ENCODE measurements at regions not wholly inside any gene's neighbourhood (a gene's known extent, or its start where the extent isn't known, plus 50 kb on each side); places are given as distances from the start of the nearest gene placed in this dataset.

GRCh38 chr9:107809871-107810460, 320.4 kb upstream of the KLF4 start:
- no peaks in the 10 kb centered on the region for H3K9me3 ChIP-seq (ENCODE audit: control insufficient read depth, insufficient read depth, low read length)
- H3K4me1 ChIP-seq (ENCODE audit: control insufficient read depth, insufficient read depth, low read length), result no peaks in the 10 kb centered on the region
- H3K4me3 ChIP-seq (ENCODE audit: low read depth, low read length), result no peak overlapping the region
- no peaks in the 10 kb centered on the region for H3K36me3 ChIP-seq (ENCODE audit: control insufficient read depth, insufficient read depth, low read length)
- H3K27me3 ChIP-seq (ENCODE audit: control insufficient read depth, insufficient read depth, low read length), result no peaks in the 10 kb centered on the region
- no peak overlapping the region for H3K27ac ChIP-seq (ENCODE audit: low read depth, low read length)
- no peak overlapping the region for H3K9ac ChIP-seq (ENCODE audit: low read depth, low read length)

- no peaks in the 10 kb centered on the region for H3K9me3 ChIP-seq (ENCODE audit: control insufficient read depth, insufficient read depth, low read length)
- no peaks in the 10 kb centered on the region for H3K4me1 ChIP-seq (ENCODE audit: control insufficient read depth, insufficient read depth, low read length)
- H3K27me3 ChIP-seq (ENCODE audit: control insufficient read depth, insufficient read depth, low read length), result no peaks in the 10 kb centered on the region
- H3K9ac ChIP-seq (ENCODE audit: low read depth, low read length), result no peak overlapping the region
- no peaks in the 10 kb centered on the region for H3K36me3 ChIP-seq (ENCODE audit: control insufficient read depth, insufficient read depth, low read length)
- no peak overlapping the region for H3K4me3 ChIP-seq (ENCODE audit: low read depth, low read length)
- no peak overlapping the region for H3K27ac ChIP-seq (ENCODE audit: low read depth, low read length)
These were observed 317.6 kb upstream of the KLF4 start for GRCh38 chr9:107807183-107807582.

DNA sequence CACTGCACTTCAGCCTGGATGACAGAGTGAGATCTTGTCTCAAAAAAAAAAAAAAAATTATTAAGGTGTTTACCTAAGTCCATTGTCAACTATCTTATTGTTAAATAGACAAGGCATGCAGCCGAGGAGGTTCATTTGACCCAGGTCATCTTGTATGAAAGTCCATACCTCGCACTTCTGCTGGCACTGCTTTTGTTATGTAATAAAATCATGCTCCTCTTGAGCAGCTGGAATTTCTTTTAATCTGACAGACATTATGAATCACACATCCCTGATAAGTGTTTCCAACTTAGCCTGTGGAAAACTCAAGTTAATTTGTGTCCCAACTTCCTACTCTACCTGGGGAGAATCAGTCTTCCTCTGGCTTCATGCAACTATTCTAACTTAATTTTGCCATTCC, 315.6 kb upstream of the KLF4 start:
- Histone ChIP-seq H3K4me1 (ENCODE audit: control insufficient read depth, insufficient read depth, low read length) (no peaks in the 10 kb centered on the region), H3K27ac (ENCODE audit: low read depth, low read length) (no peak overlapping the region), H3K36me3 (ENCODE audit: control insufficient read depth, insufficient read depth, low read length) (no peaks in the 10 kb centered on the region), H3K27me3 (ENCODE audit: control insufficient read depth, insufficient read depth, low read length) (no peaks in the 10 kb centered on the region), H3K9ac (ENCODE audit: low read depth, low read length) (no peak overlapping the region), H3K9me3 (ENCODE audit: control insufficient read depth, insufficient read depth, low read length) (no peaks in the 10 kb centered on the region), H3K4me3 (ENCODE audit: low read depth, low read length) (no peak overlapping the region)

DNA sequence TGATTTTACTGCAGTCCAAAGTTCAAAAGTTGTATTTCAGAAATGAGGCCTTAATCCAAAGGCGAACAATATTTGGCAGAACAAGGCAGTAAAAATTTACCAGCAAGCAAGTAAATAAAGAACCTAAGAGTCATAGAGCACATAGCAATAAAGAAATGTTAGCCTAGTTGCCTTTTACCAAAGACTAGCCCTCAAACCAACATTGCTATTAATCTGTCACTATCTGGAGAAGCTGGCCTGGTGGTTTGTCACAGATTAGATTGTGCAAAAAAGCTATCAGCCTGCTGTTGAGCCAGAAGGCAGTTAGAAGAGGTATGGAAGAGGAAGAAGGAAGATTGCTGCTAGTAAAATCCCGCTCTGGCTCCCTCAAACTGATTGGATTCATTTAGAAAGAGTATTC, 304.7 kb upstream of the KLF4 start:
- Histone ChIP-seq H3K27ac (ENCODE audit: low read depth, low read length) (no peak overlapping the region), H3K36me3 (ENCODE audit: control insufficient read depth, insufficient read depth, low read length) (no peaks in the 10 kb centered on the region), H3K4me3 (ENCODE audit: low read depth, low read length) (no peak overlapping the region)

DNA sequence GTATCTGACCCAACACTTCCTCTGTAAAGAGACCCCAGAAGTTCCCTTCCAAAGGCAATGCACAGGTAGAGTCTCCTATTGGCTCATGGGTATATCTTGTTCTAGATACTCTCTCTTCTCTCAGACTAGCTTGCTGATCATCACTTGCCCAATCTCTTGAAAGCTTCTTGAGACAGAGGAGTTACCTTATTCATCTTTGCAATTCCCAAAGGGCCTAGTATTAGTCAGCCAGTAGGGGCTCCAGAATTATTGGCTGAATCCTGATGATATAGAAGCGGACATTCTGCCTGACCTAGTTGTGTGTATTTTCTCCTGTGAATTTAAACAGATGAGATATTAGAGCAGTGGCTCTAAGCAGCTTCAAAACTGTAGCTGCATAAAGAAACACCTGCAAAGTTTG, 304.0 kb upstream of the KLF4 start:
- Histone ChIP-seq H3K36me3 (ENCODE audit: control insufficient read depth, insufficient read depth, low read length) (no peaks in the 10 kb centered on the region), H3K27me3 (ENCODE audit: control insufficient read depth, insufficient read depth, low read length) (no peaks in the 10 kb centered on the region), H3K9ac (ENCODE audit: low read depth, low read length) (no peak overlapping the region), H3K4me1 (ENCODE audit: control insufficient read depth, insufficient read depth, low read length) (no peaks in the 10 kb centered on the region), H3K27ac (ENCODE audit: low read depth, low read length) (no peak overlapping the region), H3K9me3 (ENCODE audit: control insufficient read depth, insufficient read depth, low read length) (no peaks in the 10 kb centered on the region), H3K4me3 (ENCODE audit: low read depth, low read length) (no peak overlapping the region)

More for the DNA sequence above, 304.7 kb upstream of the KLF4 start:
- H3K9me3 ChIP-seq (ENCODE audit: control insufficient read depth, insufficient read depth, low read length), result no peaks in the 10 kb centered on the region
- no peak overlapping the region for H3K9ac ChIP-seq (ENCODE audit: low read depth, low read length)
- H3K4me1 ChIP-seq (ENCODE audit: control insufficient read depth, insufficient read depth, low read length), result no peaks in the 10 kb centered on the region
- no peaks in the 10 kb centered on the region for H3K27me3 ChIP-seq (ENCODE audit: control insufficient read depth, insufficient read depth, low read length)

DNA sequence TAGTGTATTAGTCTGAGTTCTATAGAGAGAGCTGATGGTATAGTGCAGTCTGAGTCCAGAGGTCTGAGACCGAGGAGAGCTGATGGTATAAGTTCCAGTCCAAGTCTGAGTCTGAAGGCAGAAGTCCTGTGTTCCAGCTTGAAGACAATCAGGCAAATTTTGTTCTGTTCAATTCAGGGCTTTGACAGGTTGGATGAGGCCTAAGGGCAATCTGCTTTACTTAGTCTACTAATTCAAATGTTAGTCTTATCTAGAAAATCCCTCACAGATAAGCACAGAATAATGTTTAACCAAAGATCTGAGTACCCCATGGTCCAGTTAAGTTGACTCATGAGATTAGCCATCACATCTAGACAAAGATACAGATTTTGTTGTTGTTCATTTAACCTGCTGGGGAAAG, 303.0 kb upstream of the KLF4 start:
- Histone ChIP-seq H3K9me3 (ENCODE audit: control insufficient read depth, insufficient read depth, low read length) (no peaks in the 10 kb centered on the region), H3K36me3 (ENCODE audit: control insufficient read depth, insufficient read depth, low read length) (no peaks in the 10 kb centered on the region), H3K4me1 (ENCODE audit: control insufficient read depth, insufficient read depth, low read length) (no peaks in the 10 kb centered on the region), H3K4me3 (ENCODE audit: low read depth, low read length) (no peak overlapping the region), H3K27me3 (ENCODE audit: control insufficient read depth, insufficient read depth, low read length) (no peaks in the 10 kb centered on the region), H3K9ac (ENCODE audit: low read depth, low read length) (no peak overlapping the region), H3K27ac (ENCODE audit: low read depth, low read length) (no peak overlapping the region)

GRCh38 chr9:107792006-107792405, 302.4 kb upstream of the KLF4 start:
- H3K27me3 ChIP-seq (ENCODE audit: control insufficient read depth, insufficient read depth, low read length), result no peaks in the 10 kb centered on the region
- no peaks in the 10 kb centered on the region for H3K4me1 ChIP-seq (ENCODE audit: control insufficient read depth, insufficient read depth, low read length)
- H3K27ac ChIP-seq (ENCODE audit: low read depth, low read length), result no peak overlapping the region
- no peaks in the 10 kb centered on the region for H3K9me3 ChIP-seq (ENCODE audit: control insufficient read depth, insufficient read depth, low read length)
- H3K36me3 ChIP-seq (ENCODE audit: control insufficient read depth, insufficient read depth, low read length), result no peaks in the 10 kb centered on the region
- H3K4me3 ChIP-seq (ENCODE audit: low read depth, low read length), result no peak overlapping the region
- H3K9ac ChIP-seq (ENCODE audit: low read depth, low read length), result no peak overlapping the region

GRCh38 chr9:107789001-107789700, 299.6 kb upstream of the KLF4 start:
- H3K27ac ChIP-seq (ENCODE audit: low read depth, low read length), result no peak overlapping the region
- no peak overlapping the region for H3K4me3 ChIP-seq (ENCODE audit: low read depth, low read length)
- no peaks in the 10 kb centered on the region for H3K9me3 ChIP-seq (ENCODE audit: control insufficient read depth, insufficient read depth, low read length)
- no peaks in the 10 kb centered on the region for H3K4me1 ChIP-seq (ENCODE audit: control insufficient read depth, insufficient read depth, low read length)
- H3K36me3 ChIP-seq (ENCODE audit: control insufficient read depth, insufficient read depth, low read length), result no peaks in the 10 kb centered on the region
- no peak overlapping the region for H3K9ac ChIP-seq (ENCODE audit: low read depth, low read length)
- no peaks in the 10 kb centered on the region for H3K27me3 ChIP-seq (ENCODE audit: control insufficient read depth, insufficient read depth, low read length)

DNA sequence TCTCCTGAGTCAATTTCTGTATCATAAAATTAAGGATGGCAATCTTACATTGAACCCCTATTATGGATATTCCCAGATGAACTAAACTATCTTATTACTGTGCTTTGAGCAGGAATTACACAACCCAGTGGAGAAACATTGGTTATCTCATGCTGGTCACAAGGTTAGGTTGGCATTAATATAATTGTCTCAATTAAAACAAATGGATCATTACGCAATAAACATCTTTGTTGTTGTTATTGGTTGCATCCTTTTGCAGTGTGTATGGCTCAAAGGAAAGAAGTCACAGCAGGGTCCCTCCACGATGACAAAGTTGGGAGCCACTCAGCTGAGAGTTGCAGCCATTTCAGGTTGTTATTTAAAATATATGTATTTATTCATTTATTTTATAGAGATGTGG, 297.0 kb upstream of the KLF4 start:
- H3K4me1 ChIP-seq (ENCODE audit: control insufficient read depth, insufficient read depth, low read length), result no peaks in the 10 kb centered on the region
- H3K4me3 ChIP-seq (ENCODE audit: low read depth, low read length), result no peak overlapping the region
- H3K9me3 ChIP-seq (ENCODE audit: control insufficient read depth, insufficient read depth, low read length), result no peaks in the 10 kb centered on the region
- no peaks in the 10 kb centered on the region for H3K27me3 ChIP-seq (ENCODE audit: control insufficient read depth, insufficient read depth, low read length)
- H3K27ac ChIP-seq (ENCODE audit: low read depth, low read length), result no peak overlapping the region
- H3K36me3 ChIP-seq (ENCODE audit: control insufficient read depth, insufficient read depth, low read length), result no peaks in the 10 kb centered on the region
- H3K9ac ChIP-seq (ENCODE audit: low read depth, low read length), result no peak overlapping the region

- Histone ChIP-seq H3K27ac (ENCODE audit: low read depth, low read length) (no peak overlapping the region), H3K9ac (ENCODE audit: low read depth, low read length) (no peak overlapping the region), H3K4me1 (ENCODE audit: control insufficient read depth, insufficient read depth, low read length) (no peaks in the 10 kb centered on the region), H3K4me3 (ENCODE audit: low read depth, low read length) (no peak overlapping the region), H3K27me3 (ENCODE audit: control insufficient read depth, insufficient read depth, low read length) (no peaks in the 10 kb centered on the region), H3K9me3 (ENCODE audit: control insufficient read depth, insufficient read depth, low read length) (no peaks in the 10 kb centered on the region), H3K36me3 (ENCODE audit: control insufficient read depth, insufficient read depth, low read length) (no peaks in the 10 kb centered on the region)
These were observed 294.8 kb upstream of the KLF4 start for GRCh38 chr9:107784235-107784958.

DNA sequence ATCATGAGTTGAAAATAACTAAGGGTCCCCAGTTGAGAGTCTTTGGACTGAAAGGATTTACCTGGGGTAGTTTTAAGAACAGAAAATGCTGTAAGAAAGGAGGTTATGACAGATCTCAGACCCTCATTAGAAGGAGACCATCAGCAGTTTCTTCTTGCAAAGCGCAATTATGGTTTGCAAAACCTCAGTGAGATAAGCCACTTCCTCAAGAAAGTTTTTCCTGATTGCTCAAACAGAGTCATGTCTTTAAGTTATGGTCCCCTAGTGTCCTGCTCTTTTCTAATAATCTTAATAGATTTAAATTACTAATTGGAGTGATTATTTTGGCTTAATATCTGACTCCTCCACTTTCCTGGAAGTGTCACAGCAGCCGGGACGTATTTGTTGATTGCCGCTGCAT, 293.2 kb upstream of the KLF4 start:
- no peaks in the 10 kb centered on the region for H3K9me3 ChIP-seq (ENCODE audit: control insufficient read depth, insufficient read depth, low read length)
- no peaks in the 10 kb centered on the region for H3K36me3 ChIP-seq (ENCODE audit: control insufficient read depth, insufficient read depth, low read length)
- no peak overlapping the region for H3K27ac ChIP-seq (ENCODE audit: low read depth, low read length)
- H3K4me3 ChIP-seq (ENCODE audit: low read depth, low read length), result no peak overlapping the region
- H3K9ac ChIP-seq (ENCODE audit: low read depth, low read length), result no peak overlapping the region
- no peaks in the 10 kb centered on the region for H3K4me1 ChIP-seq (ENCODE audit: control insufficient read depth, insufficient read depth, low read length)
- no peaks in the 10 kb centered on the region for H3K27me3 ChIP-seq (ENCODE audit: control insufficient read depth, insufficient read depth, low read length)

Measured in HUES48 (cell line).